AG09319 (cell line): ENCODE measurements at regions not wholly inside any gene's neighbourhood (a gene's known extent, or its start where the extent isn't known, plus 50 kb on each side); places are given as distances from the start of the nearest gene placed in this dataset.

ENCODE experiments used
- DNase-seq: peaks from one replicate; pipeline ENCODE4 v3.0.0-alpha.2; 2010; ENCODE audit warnings: low read depth; ENCODE audit errors: extremely low read depth
- CTCF ChIP-seq: IDR thresholded peaks from 2 replicates; pipeline ENCODE4 v1.5.1; 2011; ENCODE audit warnings: low read depth, mild to moderate bottlenecking, inconsistent platforms, low read length, moderate library complexity

- DNase-seq: no peak
Observed at GRCh38 chr1:199851439-199852140, 175.9 kb upstream of the NR5A2 start.

GRCh38 chr1:199854686-199855321, 172.7 kb upstream of the NR5A2 start:
- TF ChIP-seq CTCF: no peak
- no peak for DNase-seq

More at GRCh38 chr1:199851439-199852140, 175.9 kb upstream of the NR5A2 start:
- TF ChIP-seq CTCF: no peak

GRCh38 chr1:199855580-199855979, 171.9 kb upstream of the NR5A2 start:
- DNase-seq: no peak
- no peak for TF ChIP-seq CTCF

- no peak for TF ChIP-seq CTCF
Observed at GRCh38 chr1:199856216-199856780, 171.2 kb upstream of the NR5A2 start.

GRCh38 chr1:199857108-199857507, 170.4 kb upstream of the NR5A2 start:
- no peak for DNase-seq
- TF ChIP-seq CTCF: no peak

More at GRCh38 chr1:199856216-199856780, 171.2 kb upstream of the NR5A2 start:
- DNase-seq: no peak

- no peak for DNase-seq
- TF ChIP-seq CTCF: no peak
Observed at GRCh38 chr1:199857516-199857915, 170.0 kb upstream of the NR5A2 start.

GRCh38 chr1:199858171-199858570, 169.3 kb upstream of the NR5A2 start:
- no peak for TF ChIP-seq CTCF
- DNase-seq: no peak
